Gastrocnemius medialis (tissue), 4 donors: ENCODE measurements at regions not wholly inside any gene's neighbourhood (a gene's known extent, or its start where the extent isn't known, plus 50 kb on each side); places are given as distances from the start of the nearest gene placed in this dataset.

Experiments
- ATAC-seq, 2 donors: fragments of 150-250 bp; one replicate each; pipeline ENCODE4 v1.9.1; 2016
- DNase-seq, 2 donors: peaks; one replicate each; pipeline ENCODE4 v3.0.0-alpha.2; 2019
- H3K27ac ChIP-seq, 4 donors: fragments of 200-600 bp; sonication (generic); 1 replicate in 1 of 4; 2 replicates in 3 of 4; pipeline ENCODE4 v1.5.1; 2016 to 2018; ENCODE audit warnings: mild to moderate bottlenecking in 2 of 4, moderate library complexity in 1 of 4
- H3K27me3 ChIP-seq, 3 donors: fragments of 200-600 bp; sonication (generic) in 2 of 3; 1 replicate in 1 of 3; 2 replicates in 2 of 3; pipeline versions ENCODE4 v1.5.1 to v1.6.0; 2016 to 2019; ENCODE audit warnings: mild to moderate bottlenecking in 1 of 3, moderate library complexity in 1 of 3
- H3K36me3 ChIP-seq, 2 donors: fragments of 200-600 bp; sonication (generic) in 1 of 2; one replicate each; pipeline ENCODE4 v1.5.1; 2017 to 2018
- H3K4me1 ChIP-seq, 2 donors: fragments of 200-600 bp; sonication (generic) in 1 of 2; one replicate each; pipeline ENCODE4 v1.5.1; 2016 to 2017; ENCODE audit warnings: mild to moderate bottlenecking in 2 of 2
- H3K4me3 ChIP-seq, 4 donors: fragments of 200-600 bp; sonication (generic) in 3 of 4; 1 replicate in 1 of 4; 2 replicates in 3 of 4; pipeline ENCODE4 v1.5.1; 2016 to 2019; ENCODE audit warnings: mild to moderate bottlenecking in 2 of 4
- H3K9me3 ChIP-seq, 3 donors: fragments of 200-600 bp; sonication (generic) in 2 of 3; 1 replicate in 1 of 3; 2 replicates in 2 of 3; pipeline ENCODE4 v1.5.1; 2016 to 2019
- POLR2A ChIP-seq, 2 donors: fragments of 450-650 bp; IDR thresholded peaks; one replicate each; pipeline ENCODE4 v1.6.1; 2017; ENCODE audit warnings: antibody characterized with exemption in 2 of 2, mild to moderate bottlenecking in 2 of 2, moderate library complexity in 2 of 2
- in situ Hi-C, 4 donors: fragments of 200-750 bp; cut with MboI; loops; one replicate each; pipeline versions ENCODE4 v1.15.0 to v1.8.0; 2017; ENCODE audit warnings: low sequenced_read_pairs in 4 of 4
- intact Hi-C: fragments of 100-400 bp; cut with DNase I; formaldehyde crosslinking; loops from one replicate; pipeline ENCODE4 v1.15.1; 2023; ENCODE audit warnings: low total_unique reads
- TF ChIP-seq, protein P1 (sequence below), 5 experiments: fragments of 450-650 bp in 3 of 5; fragments of 200-600 bp in 2 of 5; sonication (generic) in 2 of 5; IDR thresholded peaks in 4 of 5; conservative IDR thresholded peaks in 1 of 5; 1 replicate in 4 of 5; 2 replicates in 1 of 5; pipeline ENCODE4 v1.5.1; 2016 to 2019; ENCODE audit warnings: antibody characterized with exemption in 5 of 5, mild to moderate bottlenecking in 3 of 5, moderate library complexity in 3 of 5

- Histone ChIP-seq H3K27me3 (no peaks in the 10 kb centered on the region), H3K4me1 (peaks cover 0 to 9% of the 10 kb centered on the region in 2 donors), H3K4me3 (no peak overlapping the region), H3K36me3 (no peaks in the 10 kb centered on the region), H3K9me3 (no peaks in the 10 kb centered on the region), H3K27ac (no peak overlapping the region)
- no peak for DNase-seq
- no peak for ATAC-seq
- intact Hi-C loops: no loop called here
- TF ChIP-seq, protein P1, sequence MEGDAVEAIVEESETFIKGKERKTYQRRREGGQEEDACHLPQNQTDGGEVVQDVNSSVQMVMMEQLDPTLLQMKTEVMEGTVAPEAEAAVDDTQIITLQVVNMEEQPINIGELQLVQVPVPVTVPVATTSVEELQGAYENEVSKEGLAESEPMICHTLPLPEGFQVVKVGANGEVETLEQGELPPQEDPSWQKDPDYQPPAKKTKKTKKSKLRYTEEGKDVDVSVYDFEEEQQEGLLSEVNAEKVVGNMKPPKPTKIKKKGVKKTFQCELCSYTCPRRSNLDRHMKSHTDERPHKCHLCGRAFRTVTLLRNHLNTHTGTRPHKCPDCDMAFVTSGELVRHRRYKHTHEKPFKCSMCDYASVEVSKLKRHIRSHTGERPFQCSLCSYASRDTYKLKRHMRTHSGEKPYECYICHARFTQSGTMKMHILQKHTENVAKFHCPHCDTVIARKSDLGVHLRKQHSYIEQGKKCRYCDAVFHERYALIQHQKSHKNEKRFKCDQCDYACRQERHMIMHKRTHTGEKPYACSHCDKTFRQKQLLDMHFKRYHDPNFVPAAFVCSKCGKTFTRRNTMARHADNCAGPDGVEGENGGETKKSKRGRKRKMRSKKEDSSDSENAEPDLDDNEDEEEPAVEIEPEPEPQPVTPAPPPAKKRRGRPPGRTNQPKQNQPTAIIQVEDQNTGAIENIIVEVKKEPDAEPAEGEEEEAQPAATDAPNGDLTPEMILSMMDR (IDR thresholded peaks at IDR 0.05 in 4 of 5, conservative IDR thresholded peaks at IDR 0.05 in 1 of 5): no peak
- no peak for TF ChIP-seq POLR2A (IDR thresholded peaks at IDR 0.05)
- in situ Hi-C loops: loop anchor here in 1 of 4 donors (25.0 kb wide), 1 partner anchor 721 kb away; the partner anchor contains the start of gene DYNLT5
Observed at GRCh38 chr1:67482733-67483482, 52.7 kb upstream of the SERBP1 start.

DNA sequence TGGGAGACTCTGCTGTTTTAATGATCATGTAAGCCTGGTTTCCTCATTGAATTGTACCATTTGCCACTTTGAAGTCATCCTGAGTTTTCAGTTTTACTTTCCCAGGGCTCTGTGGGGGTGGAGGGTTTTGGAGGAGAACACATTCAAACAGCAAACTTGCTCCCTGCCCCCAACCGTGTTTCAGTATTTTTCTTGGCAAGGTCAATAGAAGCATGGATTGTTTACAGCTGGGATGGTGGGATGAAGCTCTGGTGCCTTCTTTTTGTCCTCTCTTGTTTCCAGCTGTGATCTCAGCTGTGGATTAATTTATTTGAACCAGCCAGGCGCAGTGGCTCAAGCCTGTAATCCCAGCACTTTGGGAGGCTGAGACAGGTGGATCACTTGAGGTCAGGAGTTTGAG, 54.3 kb upstream of the SERBP1 start:
- no peak for ATAC-seq
- TF ChIP-seq, protein P1 (IDR thresholded peaks at IDR 0.05 in 4 of 5, conservative IDR thresholded peaks at IDR 0.05 in 1 of 5): no peak
- H3K4me3 ChIP-seq: no peak overlapping the region
- no peaks in the 10 kb centered on the region for H3K27me3 ChIP-seq
- intact Hi-C loops: no loop called here
- no peak overlapping the region for H3K27ac ChIP-seq
- no peak for DNase-seq
- H3K9me3 ChIP-seq: no peaks in the 10 kb centered on the region
- no peaks in the 10 kb centered on the region for H3K36me3 ChIP-seq
- H3K4me1 ChIP-seq: peaks cover 0 to 1% of the 10 kb centered on the region in 2 donors
- in situ Hi-C loops: loop anchor here in 1 of 4 donors (25.0 kb wide), 1 partner anchor 722 kb away; the partner anchor contains the start of gene DYNLT5

- ATAC-seq (no peak), DNase-seq (no peak)
- in situ Hi-C loops: loop anchor here in 1 of 4 donors (25.0 kb wide), 1 partner anchor 723 kb away; the partner anchor contains the start of gene DYNLT5
- Histone ChIP-seq H3K36me3 (no peaks in the 10 kb centered on the region), H3K9me3 (no peaks in the 10 kb centered on the region), H3K4me3 (no peak overlapping the region), H3K27me3 (no peaks in the 10 kb centered on the region), H3K4me1 (no peaks in the 10 kb centered on the region), H3K27ac (no peak overlapping the region)
- intact Hi-C loops: loop anchor here (5.0 kb wide), 1 partner anchor 253 kb away; no protein-coding TSS in a partner anchor
- TF ChIP-seq, protein P1 (IDR thresholded peaks at IDR 0.05 in 4 of 5, conservative IDR thresholded peaks at IDR 0.05 in 1 of 5): no peak
- TF ChIP-seq POLR2A (IDR thresholded peaks at IDR 0.05): no peak
Observed at GRCh38 chr1:67485046-67485811, 55.0 kb upstream of the SERBP1 start.

- Histone ChIP-seq H3K36me3 (no peaks in the 10 kb centered on the region), H3K27ac (no peak overlapping the region), H3K9me3 (no peaks in the 10 kb centered on the region), H3K4me3 (no peak overlapping the region), H3K27me3 (no peaks in the 10 kb centered on the region), H3K4me1 (no peaks in the 10 kb centered on the region)
- ATAC-seq (peak; percentile 90 to 92), DNase-seq (no peak)
- TF ChIP-seq POLR2A (IDR thresholded peaks at IDR 0.05): no peak
- TF ChIP-seq, protein P1 (IDR thresholded peaks at IDR 0.05 in 4 of 5, conservative IDR thresholded peaks at IDR 0.05 in 1 of 5): peak; percentile 23 to 54 (median 26)
- in situ Hi-C loops (loop anchor here in 2 of 4 donors (5.0 to 25.0 kb wide), 2 partner anchors 142 to 727 kb away; partner anchors contain the start of gene DYNLT5 (in 1 of the 2)), intact Hi-C loops (loop anchor here (1.0 to 10.0 kb wide), 3 partner anchors 142 to 715 kb away; no protein-coding TSS in a partner anchor)
Observed at GRCh38 chr1:67489643-67490042, 59.4 kb upstream of the SERBP1 start.
